NCI-H1930 (cell line): ENCODE measurements at regions not wholly inside any gene's neighbourhood (a gene's known extent, or its start where the extent isn't known, plus 50 kb on each side); places are given as distances from the start of the nearest gene placed in this dataset.

ENCODE experiments used
- DNase-seq, 2 experiments: peaks; one replicate each; lab custom pipeline; 2025; lab: John Stamatoyannopoulos, UW

- no peak for DNase-seq
Observed at GRCh38 chr6:14275493-14275851, 157.9 kb downstream of the CD83 start.

- DNase-seq: no peak
Observed at GRCh38 chr6:14276071-14276470, 158.5 kb downstream of the CD83 start.

GRCh38 chr6:14276667-14277404 is 159.3 kb downstream of the CD83 start:
- no peak for DNase-seq

- no peak for DNase-seq
Observed at GRCh38 chr6:14277405-14277930, 159.9 kb downstream of the CD83 start.

- DNase-seq: no peak
Observed at GRCh38 chr6:14278006-14278405, 160.4 kb downstream of the CD83 start.

GRCh38 chr6:14278446-14278845 is 160.9 kb downstream of the CD83 start:
- DNase-seq: no peak

- no peak for DNase-seq
Observed at GRCh38 chr6:14280006-14280510, 162.5 kb downstream of the CD83 start.

- DNase-seq: no peak
Observed at GRCh38 chr6:14280766-14281293, 163.3 kb downstream of the CD83 start.

GRCh38 chr6:14281811-14282660 is 164.5 kb downstream of the CD83 start:
- no peak for DNase-seq

- no peak for DNase-seq
Observed at GRCh38 chr6:14282854-14283505, 165.4 kb downstream of the CD83 start.

- DNase-seq: no peak
Observed at GRCh38 chr6:14283600-14284235, 166.1 kb downstream of the CD83 start.

- no peak for DNase-seq
Observed at GRCh38 chr6:14284969-14285590, 167.5 kb downstream of the CD83 start.

- DNase-seq: no peak
Observed at GRCh38 chr6:14286144-14286543, 168.6 kb downstream of the CD83 start.

GRCh38 chr6:14286634-14287428 is 169.3 kb downstream of the CD83 start:
- no peak for DNase-seq

- DNase-seq: no peak
Observed at GRCh38 chr6:14287707-14288106, 170.1 kb downstream of the CD83 start.

- DNase-seq: no peak
Observed at GRCh38 chr6:14288910-14289309, 171.3 kb downstream of the CD83 start.

GRCh38 chr6:14290041-14290771 is 172.6 kb downstream of the CD83 start:
- no peak for DNase-seq

- DNase-seq: no peak
Observed at GRCh38 chr6:14290772-14291330, 173.3 kb downstream of the CD83 start.

- DNase-seq: no peak
Observed at GRCh38 chr6:14291331-14291730, 173.8 kb downstream of the CD83 start.
